WI38 (cell line): ENCODE measurements at regions not wholly inside any gene's neighbourhood (a gene's known extent, or its start where the extent isn't known, plus 50 kb on each side); places are given as distances from the start of the nearest gene placed in this dataset.

ENCODE experiments used
- H3K4me3 ChIP-seq: 2 replicates; pipeline ENCODE4 v1.5.1; 2011; ENCODE audit warnings: low read depth, mild to moderate bottlenecking, control low read depth, low read length
- CTCF ChIP-seq: IDR thresholded peaks from 2 replicates; pipeline ENCODE4 v1.5.1; 2012; ENCODE audit warnings: low read depth, mild to moderate bottlenecking, control low read depth, low read length

- TF ChIP-seq CTCF: no peak
- no peak overlapping the region for H3K4me3 ChIP-seq
Observed at GRCh38 chr10:129386415-129387257, 80.4 kb upstream of the MGMT start.

- no peak for TF ChIP-seq CTCF
- no peak overlapping the region for H3K4me3 ChIP-seq
Observed at GRCh38 chr10:129387258-129387525, 79.8 kb upstream of the MGMT start.

- TF ChIP-seq CTCF: no peak
- H3K4me3 ChIP-seq: no peak overlapping the region
Observed at GRCh38 chr10:129388435-129388834, 78.6 kb upstream of the MGMT start.

- H3K4me3 ChIP-seq: no peak overlapping the region
- no peak for TF ChIP-seq CTCF
Observed at GRCh38 chr10:129389194-129389593, 77.8 kb upstream of the MGMT start.

- no peak for TF ChIP-seq CTCF
- H3K4me3 ChIP-seq: no peak overlapping the region
Observed at GRCh38 chr10:129390147-129390546, 76.9 kb upstream of the MGMT start.

GRCh38 chr10:129390726-129391125 lies 76.3 kb upstream of the MGMT start:
- TF ChIP-seq CTCF: no peak
- H3K4me3 ChIP-seq: no peak overlapping the region

- no peak for TF ChIP-seq CTCF
- no peak overlapping the region for H3K4me3 ChIP-seq
Observed at GRCh38 chr10:129391464-129391863, 75.6 kb upstream of the MGMT start.
